ENCODE measurements at regions not wholly inside any gene's neighbourhood (a gene's known extent, or its start where the extent isn't known, plus 50 kb on each side); places are given as distances from the start of the nearest gene placed in this dataset.

DNA sequence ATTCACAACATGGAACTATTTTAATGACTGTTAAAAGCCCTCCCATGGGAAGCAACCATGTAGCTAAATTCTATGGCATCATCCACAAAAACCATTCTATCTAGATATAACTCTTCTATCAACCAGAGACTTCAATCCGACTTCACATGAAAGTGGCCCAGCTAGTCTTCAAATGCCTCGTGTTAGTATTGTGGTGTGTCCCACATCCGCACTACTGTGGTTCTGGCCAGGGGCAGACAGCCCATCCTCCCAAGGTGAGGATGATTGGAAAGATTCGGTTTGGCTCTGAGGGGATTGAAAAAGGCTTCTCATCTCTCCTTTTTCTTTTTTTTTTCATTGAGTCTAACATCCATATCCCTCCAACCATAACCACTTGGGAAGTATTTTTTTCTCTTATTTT is 253.0 kb upstream of the KLF6 start:
- H3K27ac Mint-ChIP-seq, result no peak overlapping the region
- H2BK120ac ChIP-seq (ENCODE audit: low read depth, low read length, poor library complexity, severe bottlenecking), result no peak overlapping the region
- no peak overlapping the region for H3K9ac ChIP-seq (ENCODE audit: extremely low read depth, insufficient read length, low read length)
- no peaks in the 10 kb centered on the region for H3K27me3 Mint-ChIP-seq (ENCODE audit: low read depth)
- no peak overlapping the region for H2BK12ac ChIP-seq (ENCODE audit: insufficient read length, low read depth, low read length)
- no peaks in the 10 kb centered on the region for H4K20me1 ChIP-seq (ENCODE audit: control insufficient read depth, insufficient read depth, insufficient read length)
- no peak overlapping the region for H2BK15ac ChIP-seq (ENCODE audit: low read depth, low read length)
- no peak overlapping the region for H2AFZ ChIP-seq (ENCODE audit: low read length)
- no peaks in the 10 kb centered on the region for H3K79me2 ChIP-seq (ENCODE audit: insufficient read depth, low read length)
- H3K4me2 ChIP-seq (ENCODE audit: insufficient read depth, insufficient read length, low read length), result no peak overlapping the region
- H3K4me1 ChIP-seq (ENCODE audit: insufficient read depth, low read length), result no peaks in the 10 kb centered on the region
- no peak overlapping the region for H4K91ac ChIP-seq (ENCODE audit: insufficient read length, low read depth, low read length)
- no peak overlapping the region for H3K4ac ChIP-seq (ENCODE audit: low read depth, low read length)
- H3K9me3 Mint-ChIP-seq, result peaks cover 18% of the 10 kb centered on the region in 2 experiments
- no peak overlapping the region for H3K56ac ChIP-seq (ENCODE audit: insufficient read length, low read depth, low read length)
- no peak overlapping the region for H4K8ac ChIP-seq (replicated peaks; ENCODE audit: insufficient read length, low read depth, low read length)
- no peak overlapping the region for H3K23ac ChIP-seq (ENCODE audit: insufficient read length, low read depth, low read length)
- peaks cover 9% of the 10 kb centered on the region for H3K9me3 ChIP-seq (ENCODE audit: control insufficient read depth, low read depth, low read length)
- H2AK5ac ChIP-seq (ENCODE audit: insufficient read length, low read length), result no peak overlapping the region
- peaks cover 12 to 25% (median 12%) of the 10 kb centered on the region in 3 experiments for H3K36me3 Mint-ChIP-seq (ENCODE audit: insufficient read depth in 1 of 3, low read depth in 3 of 3)
- H3K27ac ChIP-seq (ENCODE audit: insufficient read length, low read depth, low read length), result no peak overlapping the region
- H3K23me2 ChIP-seq (ENCODE audit: insufficient read length, low read depth, low read length, poor library complexity, severe bottlenecking), result no peaks in the 10 kb centered on the region
- no peak overlapping the region for H3T11ph ChIP-seq (ENCODE audit: low read length)
- no peak overlapping the region for H2BK5ac ChIP-seq (ENCODE audit: insufficient read length, low read length)
- WGBS (ENCODE audit: extremely low coverage, insufficient read length, low lambda C conversion rate), result no CpG with 5 or more reads among the region's 4 CpGs
- H4K5ac ChIP-seq (ENCODE audit: insufficient read length, low read depth, low read length), result no peak overlapping the region
- DNase-seq, result no peak
- no peak overlapping the region for H3K4me3 Mint-ChIP-seq
- H2BK20ac ChIP-seq (ENCODE audit: low read depth, low read length, poor library complexity, severe bottlenecking), result no peak overlapping the region
- H3K14ac ChIP-seq (ENCODE audit: insufficient read depth, low read length), result no peak overlapping the region
- H3K18ac ChIP-seq (ENCODE audit: insufficient read length, low read depth, low read length), result no peak overlapping the region
- H3K27me3 ChIP-seq (ENCODE audit: insufficient read depth, low read length), result no peaks in the 10 kb centered on the region
- H3K4me1 Mint-ChIP-seq, result no peaks in the 10 kb centered on the region
- no peaks in the 10 kb centered on the region for H3K79me1 ChIP-seq (ENCODE audit: insufficient read depth, low read depth, low read length, poor library complexity, severe bottlenecking)
- TF ChIP-seq CTCF (conservative IDR thresholded peaks at IDR 0.05), result no peak
